ENCODE measurements at regions not wholly inside any gene's neighbourhood (a gene's known extent, or its start where the extent isn't known, plus 50 kb on each side); places are given as distances from the start of the nearest gene placed in this dataset.

- TF ChIP-seq EZH2 (IDR thresholded peaks at IDR 0.05; ENCODE audit: insufficient read depth, poor library complexity, severe bottlenecking) = no peak
- TF ChIP-seq EZH2phosphoT487 (IDR thresholded peaks at IDR 0.05; ENCODE audit: insufficient read depth, low read depth) = no peak
Measured at GRCh38 chr10:108861181-108861754, 1062.0 kb downstream of the XPNPEP1 start.

All from GM23248 (cell line).